ENCODE measurements at regions not wholly inside any gene's neighbourhood (a gene's known extent, or its start where the extent isn't known, plus 50 kb on each side); places are given as distances from the start of the nearest gene placed in this dataset.

DNA sequence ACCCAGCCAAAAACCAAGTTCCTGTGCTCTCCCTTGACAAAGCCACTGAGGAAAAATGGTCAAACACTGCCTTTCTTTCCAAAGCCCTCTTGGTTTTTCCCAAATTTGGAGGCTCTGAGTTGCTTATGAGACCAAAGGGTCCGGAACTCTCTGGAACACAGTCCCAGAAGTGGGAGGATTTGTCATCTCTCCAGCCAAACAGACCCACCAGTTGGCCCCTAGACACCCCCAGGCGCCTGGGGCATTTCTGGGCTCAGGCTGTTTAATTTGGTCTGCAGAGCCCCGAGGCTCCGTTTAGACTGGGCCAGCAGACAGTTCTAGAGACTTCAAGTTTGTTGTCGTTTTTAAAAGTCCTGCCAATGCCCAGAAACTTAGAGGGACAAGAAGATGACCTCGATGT, 239.1 kb downstream of the SEC14L1 start (continued):
- TF ChIP-seq, protein P1, sequence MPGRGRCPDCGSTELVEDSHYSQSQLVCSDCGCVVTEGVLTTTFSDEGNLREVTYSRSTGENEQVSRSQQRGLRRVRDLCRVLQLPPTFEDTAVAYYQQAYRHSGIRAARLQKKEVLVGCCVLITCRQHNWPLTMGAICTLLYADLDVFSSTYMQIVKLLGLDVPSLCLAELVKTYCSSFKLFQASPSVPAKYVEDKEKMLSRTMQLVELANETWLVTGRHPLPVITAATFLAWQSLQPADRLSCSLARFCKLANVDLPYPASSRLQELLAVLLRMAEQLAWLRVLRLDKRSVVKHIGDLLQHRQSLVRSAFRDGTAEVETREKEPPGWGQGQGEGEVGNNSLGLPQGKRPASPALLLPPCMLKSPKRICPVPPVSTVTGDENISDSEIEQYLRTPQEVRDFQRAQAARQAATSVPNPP (CRISPR knock-in tag; IDR thresholded peaks at IDR 0.05), result no peak
- TF ChIP-seq KMT2B (CRISPR knock-in tag; IDR thresholded peaks at IDR 0.05), result no peak
- TF ChIP-seq SOX5 (CRISPR knock-in tag; IDR thresholded peaks at IDR 0.05; ENCODE audit: borderline replicate concordance), result no peak

DNA sequence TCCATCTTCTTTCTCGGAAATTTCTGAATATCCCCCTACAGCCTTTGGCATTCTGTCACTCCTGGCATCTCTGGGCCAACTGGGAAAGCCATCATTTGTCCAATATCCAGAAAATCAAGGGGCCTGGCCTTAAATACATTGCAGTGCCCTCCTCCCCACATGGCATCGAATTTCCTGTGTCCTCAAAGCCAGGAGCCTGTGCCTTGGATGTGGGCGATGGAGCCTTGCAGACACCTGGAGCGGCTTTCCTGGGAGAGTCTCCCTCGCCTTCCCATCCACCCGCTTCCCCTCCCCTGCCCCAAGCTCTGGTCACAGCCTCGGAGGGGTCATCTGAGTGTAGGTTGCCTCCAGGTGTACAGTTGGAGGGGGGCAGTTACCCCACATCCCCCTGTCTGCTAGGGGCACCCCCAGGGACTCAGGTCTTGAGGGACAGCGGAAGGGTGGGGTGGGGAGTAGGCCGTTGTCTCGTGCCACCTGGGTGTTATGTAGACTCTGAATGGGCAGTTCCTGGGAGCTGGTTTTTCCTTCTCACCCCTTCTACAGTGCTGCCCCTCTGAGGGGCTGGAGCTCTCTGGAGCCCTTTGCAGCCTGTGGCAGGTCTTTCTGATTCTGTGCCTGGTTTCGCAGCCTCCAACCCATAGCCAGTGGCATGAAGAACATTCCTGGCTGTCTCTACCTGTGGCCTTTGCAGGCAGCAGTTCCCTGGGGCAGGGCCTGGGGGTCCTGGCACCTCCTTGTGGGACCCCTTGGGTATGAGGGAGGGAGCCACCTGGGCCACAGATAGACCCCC, 239.8 kb downstream of the SEC14L1 start:
- CTCF ChIA-PET (ENCODE audit: low intra/inter-chr PET ratio, low total read pairs), result no interaction called here
- no peaks in the 10 kb centered on the region for H3K27me3 ChIP-seq (ENCODE audit: control insufficient read depth in 1 of 2, insufficient read depth in 2 of 2, low read length in 2 of 2)
- WGBS (ENCODE audit: low lambda C conversion rate), result 91% methylated on average over 11 of the region's 11 CpGs
- intact Hi-C loops (cut with micrococcal nuclease; ENCODE audit: unreplicated experiment) (no loop called here), in situ Hi-C loops (cut with HindIII; ENCODE audit: extremely low pct_ligation_motif_present, low pct_unique_long_range_greater_than_20kb) (no loop called here)
- POLR2A ChIA-PET, result interaction anchor here (3.3 kb wide), 1 partner anchor 12 kb away, joined by 23 read pairs; no protein-coding TSS in a partner anchor
- no peak overlapping the region for H3K4me3 ChIP-seq (replicated peaks in 1 of 3; ENCODE audit: insufficient read depth in 1 of 3, low read depth in 2 of 3, low read length in 3 of 3)
- peaks cover 95% of the 10 kb centered on the region for H3K79me2 ChIP-seq (ENCODE audit: insufficient read depth, low read length)
- no peak for DNase-seq (ENCODE audit: low spot score)
- H3K36me3 ChIP-seq (replicated peaks in 1 of 2; ENCODE audit: control insufficient read depth in 1 of 2, insufficient read depth in 2 of 2, low read length in 2 of 2), result peaks cover 7 to 18% of the 10 kb centered on the region in 2 experiments; a peak in 3 of 5 replicates
- no TSS peak for BruUV-seq (replicated peaks)
- peaks cover 97% of the 10 kb centered on the region for H4K20me1 ChIP-seq (ENCODE audit: insufficient read depth, low read length)
- H3K9ac ChIP-seq (ENCODE audit: insufficient read depth, low read depth, low read length), result no peak overlapping the region
- FAIRE-seq, result no peak
- no peak overlapping the region for H2AFZ ChIP-seq (ENCODE audit: low read length)
- no peak for ATAC-seq
- H3K4me2 ChIP-seq (ENCODE audit: low read depth, low read length), result no peak overlapping the region
- H3K4me1 ChIP-seq (ENCODE audit: insufficient read depth, low read length), result peaks cover 99% of the 10 kb centered on the region
- H3K9me3 ChIP-seq (ENCODE audit: low read length), result no peaks in the 10 kb centered on the region
- H3K27ac ChIP-seq (ENCODE audit: extremely low read length, insufficient read depth, low read length), result no peak overlapping the region
- TF ChIP-seq ARHGAP35 (CRISPR knock-in tag; IDR thresholded peaks at IDR 0.05; ENCODE audit: borderline replicate concordance) (no peak), ATAD3A (CRISPR knock-in tag; IDR thresholded peaks at IDR 0.05) (no peak), AGO2 (optimal IDR thresholded peaks at IDR 0.05; ENCODE audit: low read depth, low read length) (peak; percentile 35), POLR2AphosphoS5 (IDR thresholded peaks at IDR 0.05; ENCODE audit: low read depth, low read length) (no peak), ZNF274 (CRISPR knock-in tag; IDR thresholded peaks at IDR 0.05) (0 out of 2 replicates have a peak, but pooled peaks have one; percentile 54), ZNF350 (CRISPR knock-in tag; IDR thresholded peaks at IDR 0.05; ENCODE audit: borderline replicate concordance, low read depth) (0 out of 2 replicates have a peak, but pooled peaks have one; percentile 0), ZIK1 (CRISPR knock-in tag; IDR thresholded peaks at IDR 0.05; ENCODE audit: borderline replicate concordance, low read depth) (no peak), PHF20 (CRISPR knock-in tag; IDR thresholded peaks at IDR 0.05) (no peak), TAF15 (IDR thresholded peaks at IDR 0.05; ENCODE audit: low read depth, low read length, poor library complexity, severe bottlenecking) (no peak)
- TF ChIP-seq, protein P2, sequence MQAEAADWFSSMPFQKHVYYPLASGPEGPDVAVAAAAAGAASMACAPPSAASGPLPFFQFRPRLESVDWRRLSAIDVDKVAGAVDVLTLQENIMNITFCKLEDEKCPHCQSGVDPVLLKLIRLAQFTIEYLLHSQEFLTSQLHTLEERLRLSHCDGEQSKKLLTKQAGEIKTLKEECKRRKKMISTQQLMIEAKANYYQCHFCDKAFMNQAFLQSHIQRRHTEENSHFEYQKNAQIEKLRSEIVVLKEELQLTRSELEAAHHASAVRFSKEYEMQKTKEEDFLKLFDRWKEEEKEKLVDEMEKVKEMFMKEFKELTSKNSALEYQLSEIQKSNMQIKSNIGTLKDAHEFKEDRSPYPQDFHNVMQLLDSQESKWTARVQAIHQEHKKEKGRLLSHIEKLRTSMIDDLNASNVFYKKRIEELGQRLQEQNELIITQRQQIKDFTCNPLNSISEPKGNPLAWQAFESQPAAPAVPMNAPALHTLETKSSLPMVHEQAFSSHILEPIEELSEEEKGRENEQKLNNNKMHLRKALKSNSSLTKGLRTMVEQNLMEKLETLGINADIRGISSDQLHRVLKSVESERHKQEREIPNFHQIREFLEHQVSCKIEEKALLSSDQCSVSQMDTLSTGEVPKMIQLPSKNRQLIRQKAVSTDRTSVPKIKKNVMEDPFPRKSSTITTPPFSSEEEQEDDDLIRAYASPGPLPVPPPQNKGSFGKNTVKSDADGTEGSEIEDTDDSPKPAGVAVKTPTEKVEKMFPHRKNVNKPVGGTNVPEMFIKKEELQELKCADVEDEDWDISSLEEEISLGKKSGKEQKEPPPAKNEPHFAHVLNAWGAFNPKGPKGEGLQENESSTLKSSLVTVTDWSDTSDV (CRISPR knock-in tag; IDR thresholded peaks at IDR 0.05), result peak; percentile 64; the same call in 1 of the 2 replicates
- TF ChIP-seq, protein P3, sequence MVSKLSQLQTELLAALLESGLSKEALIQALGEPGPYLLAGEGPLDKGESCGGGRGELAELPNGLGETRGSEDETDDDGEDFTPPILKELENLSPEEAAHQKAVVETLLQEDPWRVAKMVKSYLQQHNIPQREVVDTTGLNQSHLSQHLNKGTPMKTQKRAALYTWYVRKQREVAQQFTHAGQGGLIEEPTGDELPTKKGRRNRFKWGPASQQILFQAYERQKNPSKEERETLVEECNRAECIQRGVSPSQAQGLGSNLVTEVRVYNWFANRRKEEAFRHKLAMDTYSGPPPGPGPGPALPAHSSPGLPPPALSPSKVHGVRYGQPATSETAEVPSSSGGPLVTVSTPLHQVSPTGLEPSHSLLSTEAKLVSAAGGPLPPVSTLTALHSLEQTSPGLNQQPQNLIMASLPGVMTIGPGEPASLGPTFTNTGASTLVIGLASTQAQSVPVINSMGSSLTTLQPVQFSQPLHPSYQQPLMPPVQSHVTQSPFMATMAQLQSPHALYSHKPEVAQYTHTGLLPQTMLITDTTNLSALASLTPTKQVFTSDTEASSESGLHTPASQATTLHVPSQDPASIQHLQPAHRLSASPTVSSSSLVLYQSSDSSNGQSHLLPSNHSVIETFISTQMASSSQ (IDR thresholded peaks at IDR 0.05; ENCODE audit: low read depth), result no peak
- TF ChIP-seq, protein P3 (CRISPR knock-in tag; IDR thresholded peaks at IDR 0.05; ENCODE audit: borderline replicate concordance), result no peak

Data from HepG2 (cell line).